CD14-positive monocyte (primary cell): ENCODE measurements at regions not wholly inside any gene's neighbourhood (a gene's known extent, or its start where the extent isn't known, plus 50 kb on each side); places are given as distances from the start of the nearest gene placed in this dataset.

Experiments
- DNase-seq, 3 donors: peaks; one replicate each; pipeline ENCODE4 v3.0.0-alpha.2; 2011 to 2022
- H2AFZ ChIP-seq: 2 replicates; pipeline ENCODE4 v1.6.0; 2012; ENCODE audit warnings: mild to moderate bottlenecking, low read depth, low read length, inconsistent platforms; ENCODE audit not compliant: insufficient read depth, poor library complexity, severe bottlenecking
- H3K27ac ChIP-seq, 2 donors: 1 replicate in 1 of 2; 2 replicates in 1 of 2; pipeline ENCODE4 v1.5.1; 2012 to 2013; ENCODE audit warnings: low read length in 2 of 2, control low read depth in 1 of 2, inconsistent platforms in 1 of 2, low read depth in 1 of 2, mild to moderate bottlenecking in 1 of 2
- H3K27me3 ChIP-seq, 2 donors: one replicate each; pipeline versions ENCODE4 v1.6.0 to v1.6.1; 2011 to 2013; ENCODE audit warnings: low read length in 2 of 2; ENCODE audit not compliant: control insufficient read depth in 2 of 2, insufficient read depth in 2 of 2
- H3K36me3 ChIP-seq, 2 donors: replicated peaks in 1 of 2; 1 replicate in 1 of 2; 2 replicates in 1 of 2; pipeline versions ENCODE4 v1.5.1 to v1.6.1; 2012 to 2013; ENCODE audit warnings: low read length in 2 of 2, control low read depth in 1 of 2, inconsistent platforms in 1 of 2, mild to moderate bottlenecking in 1 of 2; ENCODE audit not compliant: insufficient read depth in 2 of 2, control insufficient read depth in 1 of 2
- H3K4me1 ChIP-seq, 2 donors: 1 replicate in 1 of 2; 2 replicates in 1 of 2; pipeline versions ENCODE4 v1.5.1 to v1.6.1; 2012 to 2013; ENCODE audit warnings: low read length in 2 of 2, control low read depth in 1 of 2, inconsistent platforms in 1 of 2, mild to moderate bottlenecking in 1 of 2, moderate library complexity in 1 of 2; ENCODE audit not compliant: insufficient read depth in 2 of 2, control insufficient read depth in 1 of 2
- H3K4me2 ChIP-seq: replicated peaks from 2 replicates; pipeline ENCODE3; 2012; ENCODE audit warnings: low read length, moderate library complexity, mild to moderate bottlenecking; ENCODE audit not compliant: poor library complexity, severe bottlenecking; ENCODE audit errors: extremely low read depth
- H3K4me3 ChIP-seq, 3 experiments: fragments of 200-600 bp in 1 of 3; sonication (generic) in 1 of 3; replicated peaks in 1 of 3; 1 replicate in 2 of 3; 2 replicates in 1 of 3; pipeline ENCODE4 v1.5.1; 2011 to 2013; ENCODE audit warnings: low read length in 3 of 3, mild to moderate bottlenecking in 3 of 3, control low read depth in 2 of 3, low read depth in 2 of 3, inconsistent platforms in 1 of 3, moderate library complexity in 1 of 3
- H3K79me2 ChIP-seq: 2 replicates; pipeline ENCODE4 v1.6.0; 2012; ENCODE audit warnings: mild to moderate bottlenecking, control low read depth, inconsistent platforms, low read length, moderate library complexity; ENCODE audit not compliant: insufficient read depth
- H3K9ac ChIP-seq: 2 replicates; pipeline ENCODE4 v1.6.0; 2017; ENCODE audit warnings: low read length, mild to moderate bottlenecking; ENCODE audit not compliant: insufficient read depth, poor library complexity, severe bottlenecking
- H3K9me3 ChIP-seq, 2 donors: replicated peaks in 1 of 2; 1 replicate in 1 of 2; 2 replicates in 1 of 2; pipeline versions ENCODE4 v1.5.1 to v1.6.1; 2012 to 2013; ENCODE audit warnings: low read length in 2 of 2, control low read depth in 1 of 2; ENCODE audit not compliant: control insufficient read depth in 1 of 2, insufficient read depth in 1 of 2
- H4K20me1 ChIP-seq: 2 replicates; pipeline ENCODE4 v1.6.0; 2012; ENCODE audit warnings: mild to moderate bottlenecking, low read length, control low read depth, moderate library complexity; ENCODE audit not compliant: insufficient read depth
- H3K27ac Mint-ChIP-seq, 7 donors: one replicate each; pipeline ENCODE4 v1.8.0; 2020; ENCODE audit warnings: mild to moderate bottlenecking in 7 of 7, mixed read lengths in 7 of 7, moderate library complexity in 6 of 7, inconsistent platforms in 2 of 7
- H3K27me3 Mint-ChIP-seq, 3 donors: one replicate each; pipeline ENCODE4 v1.8.0; 2021 to 2022; ENCODE audit warnings: low read depth in 3 of 3, mild to moderate bottlenecking in 3 of 3, mixed read lengths in 3 of 3, moderate library complexity in 3 of 3, inconsistent platforms in 1 of 3
- H3K36me3 Mint-ChIP-seq, 2 donors: one replicate each; pipeline ENCODE4 v1.8.0; 2020; ENCODE audit warnings: mixed read lengths in 2 of 2, inconsistent platforms in 1 of 2, mild to moderate bottlenecking in 1 of 2
- H3K4me1 Mint-ChIP-seq: one replicate; pipeline ENCODE4 v1.8.0; 2020; ENCODE audit warnings: mild to moderate bottlenecking, mixed read lengths
- H3K4me3 Mint-ChIP-seq, 2 donors: one replicate each; pipeline ENCODE4 v1.8.0; 2020; ENCODE audit warnings: mild to moderate bottlenecking in 2 of 2, mixed read lengths in 2 of 2, moderate library complexity in 1 of 2
- H3K9me3 Mint-ChIP-seq, 7 donors: one replicate each; pipeline ENCODE4 v1.8.0; 2020 to 2022; ENCODE audit warnings: mixed read lengths in 7 of 7, mild to moderate bottlenecking in 6 of 7, moderate library complexity in 6 of 7, inconsistent platforms in 2 of 7
- WGBS: methylation state at CpG from one replicate; pipeline ENCODE4 v1.1.5; 2013; ENCODE audit warnings: missing lambda C conversion rate; ENCODE audit not compliant: insufficient coverage; 5-methylcytosine and 5-hydroxymethylcytosine counted together
- intact Hi-C, 2 donors: fragments of 100-400 bp; cut with micrococcal nuclease; formaldehyde crosslinking; loops; one replicate each; pipeline versions ENCODE4 v1.15.0 to v1.15.1; 2023
- TF ChIP-seq, protein P1 (sequence below): fragments of 200-600 bp; IDR thresholded peaks from one replicate; pipeline ENCODE4 v1.8.0; 2022; ENCODE audit warnings: antibody characterized with exemption, mild to moderate bottlenecking

DNA sequence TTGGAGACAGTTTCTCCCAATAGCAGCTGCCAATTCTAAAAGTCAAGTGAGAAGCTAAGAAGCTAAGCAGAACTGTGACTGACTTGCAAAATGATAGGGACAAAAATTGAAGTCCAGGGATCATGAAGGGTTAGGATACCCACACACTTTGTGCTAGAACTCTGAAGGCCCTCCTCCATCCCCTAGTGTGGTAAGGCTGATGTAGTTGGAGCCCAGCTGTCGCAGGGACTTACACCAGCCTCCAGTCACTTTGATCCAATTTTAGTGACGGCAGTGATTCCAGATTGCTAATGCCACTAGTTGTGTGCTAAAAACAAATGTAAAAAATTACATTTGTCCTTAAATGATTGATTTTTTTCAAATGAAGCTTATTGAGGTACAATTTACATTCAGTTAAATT, 742.7 kb upstream of the ZNF608 start:
- no peak overlapping the region for H3K4me2 ChIP-seq
- H3K27me3 Mint-ChIP-seq: peaks cover 0 to 2% (median 0%) of the 10 kb centered on the region in 3 donors
- H3K79me2 ChIP-seq: no peaks in the 10 kb centered on the region
- H3K9me3 ChIP-seq: peaks cover 0 to 4% of the 10 kb centered on the region in 2 donors
- H3K4me3 Mint-ChIP-seq: no peak overlapping the region
- no peaks in the 10 kb centered on the region for H3K36me3 Mint-ChIP-seq
- H3K36me3 ChIP-seq: no peaks in the 10 kb centered on the region
- no CpG with 5 or more reads among the region's 2 CpGs for WGBS
- peaks cover 0 to 3% (median 0%) of the 10 kb centered on the region in 7 donors for H3K9me3 Mint-ChIP-seq
- no peak overlapping the region for H3K9ac ChIP-seq
- intact Hi-C loops: no loop called here
- no peak overlapping the region for H3K27ac ChIP-seq
- no peaks in the 10 kb centered on the region for H3K27me3 ChIP-seq
- no peaks in the 10 kb centered on the region for H3K4me1 ChIP-seq
- H2AFZ ChIP-seq: no peak overlapping the region
- no peak overlapping the region for H3K4me3 ChIP-seq
- H4K20me1 ChIP-seq: no peaks in the 10 kb centered on the region
- no peak for DNase-seq
- peaks cover 7% of the 10 kb centered on the region for H3K4me1 Mint-ChIP-seq
- TF ChIP-seq, protein P1, sequence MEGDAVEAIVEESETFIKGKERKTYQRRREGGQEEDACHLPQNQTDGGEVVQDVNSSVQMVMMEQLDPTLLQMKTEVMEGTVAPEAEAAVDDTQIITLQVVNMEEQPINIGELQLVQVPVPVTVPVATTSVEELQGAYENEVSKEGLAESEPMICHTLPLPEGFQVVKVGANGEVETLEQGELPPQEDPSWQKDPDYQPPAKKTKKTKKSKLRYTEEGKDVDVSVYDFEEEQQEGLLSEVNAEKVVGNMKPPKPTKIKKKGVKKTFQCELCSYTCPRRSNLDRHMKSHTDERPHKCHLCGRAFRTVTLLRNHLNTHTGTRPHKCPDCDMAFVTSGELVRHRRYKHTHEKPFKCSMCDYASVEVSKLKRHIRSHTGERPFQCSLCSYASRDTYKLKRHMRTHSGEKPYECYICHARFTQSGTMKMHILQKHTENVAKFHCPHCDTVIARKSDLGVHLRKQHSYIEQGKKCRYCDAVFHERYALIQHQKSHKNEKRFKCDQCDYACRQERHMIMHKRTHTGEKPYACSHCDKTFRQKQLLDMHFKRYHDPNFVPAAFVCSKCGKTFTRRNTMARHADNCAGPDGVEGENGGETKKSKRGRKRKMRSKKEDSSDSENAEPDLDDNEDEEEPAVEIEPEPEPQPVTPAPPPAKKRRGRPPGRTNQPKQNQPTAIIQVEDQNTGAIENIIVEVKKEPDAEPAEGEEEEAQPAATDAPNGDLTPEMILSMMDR: no peak
- H3K27ac Mint-ChIP-seq: no peak overlapping the region

DNA sequence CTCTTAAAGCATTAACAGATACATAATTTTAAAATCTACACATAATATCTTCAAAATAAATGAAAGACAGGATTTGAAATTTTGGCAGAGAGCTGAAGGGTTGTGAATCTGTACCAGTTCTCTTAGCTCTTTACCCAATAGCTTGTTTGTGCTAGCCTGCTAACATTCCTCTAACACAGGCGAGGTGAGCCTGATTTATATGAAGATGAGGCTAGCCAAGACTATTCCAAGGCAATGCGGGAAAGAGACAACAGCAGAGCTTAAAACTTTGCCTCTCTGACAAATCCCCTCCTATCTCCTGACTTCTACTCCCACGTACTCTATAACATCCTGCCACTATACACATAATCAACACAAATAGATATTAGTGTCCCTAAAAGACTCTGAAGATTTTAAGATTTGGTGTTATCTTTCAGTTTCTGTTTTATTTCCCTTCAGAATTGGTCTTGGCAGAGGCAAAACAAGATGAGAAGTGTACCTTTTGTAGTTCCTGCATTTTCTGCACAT, 745.6 kb upstream of the ZNF608 start:
- peaks cover 0 to 4% of the 10 kb centered on the region in 2 donors for H3K9me3 ChIP-seq
- WGBS: no CpG with 5 or more reads among the region's 3 CpGs
- Mint-ChIP-seq H3K36me3 (no peaks in the 10 kb centered on the region), H3K9me3 (peaks cover 0 to 3% (median 0%) of the 10 kb centered on the region in 7 donors), H3K4me1 (no peaks in the 10 kb centered on the region), H3K27me3 (peaks cover 0 to 2% (median 0%) of the 10 kb centered on the region in 3 donors), H3K4me3 (no peak overlapping the region), H3K27ac (no peak overlapping the region)
- no peaks in the 10 kb centered on the region for H3K4me1 ChIP-seq
- no peak overlapping the region for H2AFZ ChIP-seq
- no peak for DNase-seq
- no peaks in the 10 kb centered on the region for H3K36me3 ChIP-seq
- intact Hi-C loops: no loop called here
- no peak overlapping the region for H3K4me3 ChIP-seq
- H3K4me2 ChIP-seq: no peak overlapping the region
- H3K9ac ChIP-seq: no peak overlapping the region
- H3K27ac ChIP-seq: no peak overlapping the region
- TF ChIP-seq, protein P1: no peak
- H3K79me2 ChIP-seq: no peaks in the 10 kb centered on the region
- H3K27me3 ChIP-seq: no peaks in the 10 kb centered on the region
- H4K20me1 ChIP-seq: no peaks in the 10 kb centered on the region
